ENCODE measurements at regions not wholly inside any gene's neighbourhood (a gene's known extent, or its start where the extent isn't known, plus 50 kb on each side); places are given as distances from the start of the nearest gene placed in this dataset.

DNA sequence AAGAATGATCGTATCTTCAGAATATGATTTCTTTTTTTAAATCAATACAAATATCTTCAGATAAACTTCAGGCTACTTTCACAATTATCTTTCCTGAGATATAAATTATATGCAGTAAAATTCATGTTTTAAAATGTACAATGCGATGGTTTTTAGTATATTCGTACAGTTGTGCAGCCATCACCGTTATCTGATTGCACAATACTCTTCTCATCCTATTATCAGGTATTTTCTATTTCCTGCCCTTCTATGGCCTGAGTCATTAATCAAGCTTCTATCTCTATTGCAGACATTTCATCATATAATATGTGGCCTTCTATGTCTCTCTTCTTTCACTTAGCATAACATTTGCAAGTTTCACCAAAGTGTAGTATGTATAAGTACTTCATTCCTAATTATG is 1360.2 kb upstream of the SLC10A2 start:
- DNase-seq (no peak), ATAC-seq (no peak)
- H3K27me3 Mint-ChIP-seq = no peaks in the 10 kb centered on the region
- intact Hi-C loops (cut with micrococcal nuclease) = no loop called here
- no peak overlapping the region for H3K4me3 Mint-ChIP-seq
- TF ChIP-seq, protein P1, sequence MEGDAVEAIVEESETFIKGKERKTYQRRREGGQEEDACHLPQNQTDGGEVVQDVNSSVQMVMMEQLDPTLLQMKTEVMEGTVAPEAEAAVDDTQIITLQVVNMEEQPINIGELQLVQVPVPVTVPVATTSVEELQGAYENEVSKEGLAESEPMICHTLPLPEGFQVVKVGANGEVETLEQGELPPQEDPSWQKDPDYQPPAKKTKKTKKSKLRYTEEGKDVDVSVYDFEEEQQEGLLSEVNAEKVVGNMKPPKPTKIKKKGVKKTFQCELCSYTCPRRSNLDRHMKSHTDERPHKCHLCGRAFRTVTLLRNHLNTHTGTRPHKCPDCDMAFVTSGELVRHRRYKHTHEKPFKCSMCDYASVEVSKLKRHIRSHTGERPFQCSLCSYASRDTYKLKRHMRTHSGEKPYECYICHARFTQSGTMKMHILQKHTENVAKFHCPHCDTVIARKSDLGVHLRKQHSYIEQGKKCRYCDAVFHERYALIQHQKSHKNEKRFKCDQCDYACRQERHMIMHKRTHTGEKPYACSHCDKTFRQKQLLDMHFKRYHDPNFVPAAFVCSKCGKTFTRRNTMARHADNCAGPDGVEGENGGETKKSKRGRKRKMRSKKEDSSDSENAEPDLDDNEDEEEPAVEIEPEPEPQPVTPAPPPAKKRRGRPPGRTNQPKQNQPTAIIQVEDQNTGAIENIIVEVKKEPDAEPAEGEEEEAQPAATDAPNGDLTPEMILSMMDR (IDR thresholded peaks at IDR 0.05) = no peak
- no peak overlapping the region for H3K27ac Mint-ChIP-seq
- H3K36me3 Mint-ChIP-seq (ENCODE audit: low read depth) = no peaks in the 10 kb centered on the region
- no peaks in the 10 kb centered on the region for H3K4me1 Mint-ChIP-seq (ENCODE audit: low read depth)
- ChIA-PET POLR2A (no interaction called here), CTCF (no interaction called here)
- no peaks in the 10 kb centered on the region for H3K9me3 Mint-ChIP-seq

GRCh38 chr13:104422668-104423067 is 1356.5 kb upstream of the SLC10A2 start:
- CTCF ChIA-PET = no interaction called here
- ATAC-seq = no peak
- Mint-ChIP-seq H3K4me3 (no peak overlapping the region), H3K27ac (no peak overlapping the region), H3K4me1 (ENCODE audit: low read depth) (no peaks in the 10 kb centered on the region), H3K36me3 (ENCODE audit: low read depth) (no peaks in the 10 kb centered on the region), H3K27me3 (no peaks in the 10 kb centered on the region), H3K9me3 (no peaks in the 10 kb centered on the region)
- TF ChIP-seq, protein P1 (IDR thresholded peaks at IDR 0.05) = no peak
- no peak for DNase-seq
- intact Hi-C loops (cut with micrococcal nuclease) = no loop called here
- POLR2A ChIA-PET = no interaction called here

- intact Hi-C loops (cut with micrococcal nuclease) = no loop called here
- Mint-ChIP-seq H3K27me3 (no peaks in the 10 kb centered on the region), H3K4me1 (ENCODE audit: low read depth) (no peaks in the 10 kb centered on the region), H3K27ac (no peak overlapping the region), H3K9me3 (no peaks in the 10 kb centered on the region), H3K4me3 (no peak overlapping the region), H3K36me3 (ENCODE audit: low read depth) (no peaks in the 10 kb centered on the region)
- ChIA-PET POLR2A (no interaction called here), CTCF (no interaction called here)
- ATAC-seq (no peak), DNase-seq (no peak)
- TF ChIP-seq, protein P1 (IDR thresholded peaks at IDR 0.05) = no peak
Measured at GRCh38 chr13:104416973-104417372, 1350.8 kb upstream of the SLC10A2 start.

GRCh38 chr13:104414771-104415170 is 1348.6 kb upstream of the SLC10A2 start:
- H3K9me3 Mint-ChIP-seq = no peaks in the 10 kb centered on the region
- CTCF ChIA-PET = no interaction called here
- H3K27ac Mint-ChIP-seq = no peak overlapping the region
- ATAC-seq (no peak), DNase-seq (no peak)
- POLR2A ChIA-PET = no interaction called here
- no peaks in the 10 kb centered on the region for H3K27me3 Mint-ChIP-seq
- TF ChIP-seq, protein P1 (IDR thresholded peaks at IDR 0.05) = no peak
- H3K4me1 Mint-ChIP-seq (ENCODE audit: low read depth) = no peaks in the 10 kb centered on the region
- intact Hi-C loops (cut with micrococcal nuclease) = no loop called here
- H3K36me3 Mint-ChIP-seq (ENCODE audit: low read depth) = no peaks in the 10 kb centered on the region
- no peak overlapping the region for H3K4me3 Mint-ChIP-seq

DNA sequence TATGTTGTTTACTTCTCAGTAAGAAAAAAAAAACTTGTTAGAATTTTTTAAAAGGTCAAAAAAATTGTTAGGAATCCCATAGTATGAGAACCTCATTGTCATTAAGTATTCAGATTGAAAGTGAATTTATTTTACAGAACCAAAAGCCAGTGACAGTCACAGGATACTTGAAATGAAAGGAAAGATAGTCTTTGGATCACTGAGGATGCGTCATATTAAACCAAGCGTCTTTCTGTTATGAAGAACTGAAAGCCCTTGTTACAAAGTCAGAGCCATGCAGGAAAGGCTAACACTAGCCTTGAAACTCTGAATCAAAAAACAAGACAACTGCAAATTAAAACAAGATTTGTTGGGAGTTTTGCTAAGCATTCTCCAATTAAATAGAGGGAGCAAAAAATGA is 1348.0 kb upstream of the SLC10A2 start:
- H3K27ac Mint-ChIP-seq = no peak overlapping the region
- TF ChIP-seq, protein P1 (IDR thresholded peaks at IDR 0.05) = no peak
- H3K9me3 Mint-ChIP-seq = no peaks in the 10 kb centered on the region
- ATAC-seq (no peak), DNase-seq (no peak)
- H3K4me3 Mint-ChIP-seq = no peak overlapping the region
- no peaks in the 10 kb centered on the region for H3K27me3 Mint-ChIP-seq
- POLR2A ChIA-PET = no interaction called here
- intact Hi-C loops (cut with micrococcal nuclease) = no loop called here
- CTCF ChIA-PET = no interaction called here
- H3K4me1 Mint-ChIP-seq (ENCODE audit: low read depth) = no peaks in the 10 kb centered on the region
- no peaks in the 10 kb centered on the region for H3K36me3 Mint-ChIP-seq (ENCODE audit: low read depth)

Measured in activated CD8-positive, alpha-beta T cell treated with anti-CD3 and anti-CD28 coated beads for 36 hours (primary cell).